Neural cell (in vitro differentiated cells): ENCODE measurements at regions not wholly inside any gene's neighbourhood (a gene's known extent, or its start where the extent isn't known, plus 50 kb on each side); places are given as distances from the start of the nearest gene placed in this dataset.

Experiments used
- EZH2 ChIP-seq: fragments of 200-600, 300-800 bp; shearing (Covaris generic), sonication (generic); IDR thresholded peaks from 2 replicates; pipeline ENCODE4 v1.6.1; 2014; ENCODE audit warnings: antibody characterized with exemption, low read length, borderline replicate concordance, mild to moderate bottlenecking; ENCODE audit not compliant: insufficient read depth, poor library complexity, severe bottlenecking
- MXI1 ChIP-seq: fragments of 450-650 bp; conservative IDR thresholded peaks from 2 replicates; pipeline ENCODE4 v1.6.1; 2014; ENCODE audit warnings: antibody characterized with exemption, mild to moderate bottlenecking; ENCODE audit not compliant: poor library complexity, severe bottlenecking
- POLR2AphosphoS5 ChIP-seq: IDR thresholded peaks from 2 replicates; pipeline ENCODE4 v1.6.1; 2012
- RAD21 ChIP-seq: fragments of 450-650 bp; conservative IDR thresholded peaks from 2 replicates; pipeline ENCODE4 v1.6.1; 2014; ENCODE audit warnings: antibody characterized with exemption, mild to moderate bottlenecking, moderate library complexity
- TF ChIP-seq, protein P1 (sequence below): fragments of 450-650 bp; IDR thresholded peaks from 2 replicates; pipeline ENCODE4 v1.5.1; 2014; ENCODE audit warnings: antibody characterized with exemption, mild to moderate bottlenecking, moderate library complexity; ENCODE audit not compliant: poor library complexity, severe bottlenecking

DNA sequence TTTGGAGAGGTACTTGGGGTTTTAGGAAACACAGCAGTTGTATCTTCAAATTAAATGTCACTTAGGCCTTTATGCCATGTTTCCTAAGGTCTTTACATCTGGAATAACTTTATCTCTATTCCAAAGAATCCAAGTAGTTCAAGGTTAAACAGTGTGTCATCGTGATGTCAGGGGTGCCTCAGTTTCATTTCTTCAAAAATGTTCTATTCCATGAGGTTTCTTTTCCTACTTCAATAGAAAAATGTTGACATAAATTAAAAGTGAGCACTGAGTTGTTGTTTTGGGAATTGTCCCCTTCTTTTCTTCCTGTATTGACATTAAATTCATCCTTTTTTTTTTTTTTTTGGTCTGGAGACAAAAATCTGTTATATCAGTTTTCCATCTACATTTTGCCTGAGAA lies 160.6 kb upstream of the C21orf91 start:
- TF ChIP-seq, protein P1, sequence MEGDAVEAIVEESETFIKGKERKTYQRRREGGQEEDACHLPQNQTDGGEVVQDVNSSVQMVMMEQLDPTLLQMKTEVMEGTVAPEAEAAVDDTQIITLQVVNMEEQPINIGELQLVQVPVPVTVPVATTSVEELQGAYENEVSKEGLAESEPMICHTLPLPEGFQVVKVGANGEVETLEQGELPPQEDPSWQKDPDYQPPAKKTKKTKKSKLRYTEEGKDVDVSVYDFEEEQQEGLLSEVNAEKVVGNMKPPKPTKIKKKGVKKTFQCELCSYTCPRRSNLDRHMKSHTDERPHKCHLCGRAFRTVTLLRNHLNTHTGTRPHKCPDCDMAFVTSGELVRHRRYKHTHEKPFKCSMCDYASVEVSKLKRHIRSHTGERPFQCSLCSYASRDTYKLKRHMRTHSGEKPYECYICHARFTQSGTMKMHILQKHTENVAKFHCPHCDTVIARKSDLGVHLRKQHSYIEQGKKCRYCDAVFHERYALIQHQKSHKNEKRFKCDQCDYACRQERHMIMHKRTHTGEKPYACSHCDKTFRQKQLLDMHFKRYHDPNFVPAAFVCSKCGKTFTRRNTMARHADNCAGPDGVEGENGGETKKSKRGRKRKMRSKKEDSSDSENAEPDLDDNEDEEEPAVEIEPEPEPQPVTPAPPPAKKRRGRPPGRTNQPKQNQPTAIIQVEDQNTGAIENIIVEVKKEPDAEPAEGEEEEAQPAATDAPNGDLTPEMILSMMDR = no peak
- TF ChIP-seq POLR2AphosphoS5 (no peak), RAD21 (no peak), MXI1 (no peak), EZH2 (no peak)
